Heart left ventricle (tissue), 13 donors: ENCODE measurements at regions not wholly inside any gene's neighbourhood (a gene's known extent, or its start where the extent isn't known, plus 50 kb on each side); places are given as distances from the start of the nearest gene placed in this dataset.

Experiments used
- CTCF ChIP-seq, 12 donors: fragments of 200-600 bp; sonication (generic) in 4 of 12; IDR thresholded peaks; one replicate each; pipeline versions ENCODE4 v1.5.0 to v1.8.0; 2018 to 2022; ENCODE audit warnings: antibody characterized with exemption in 12 of 12, mild to moderate bottlenecking in 5 of 12
- POLR2A ChIP-seq, 2 donors: fragments of 450-650 bp; IDR thresholded peaks; one replicate each; pipeline ENCODE4 v1.6.1; 2017; ENCODE audit warnings: antibody characterized with exemption in 2 of 2, mild to moderate bottlenecking in 2 of 2, moderate library complexity in 2 of 2
- donor health status: ischemic (EF 13 %, LVEDD 7.1; RV severe dilation, severe dysfunction).
- donor health status: DM: no; HTN: yes; CAD: no.
- donor health status: DM: no; HTN: no; CAD: no.
- donor health status: ischemic (EF 25% LVEDD 6.9; RV normal size, moderate dysfunction).
- donor health status: ischemic (EF 25% LVEDD 5.7; RV mildly dilated, moderate dysfunction).
- donor health status: ischemic (EF 35%, LVEDD 5.7; RV mildly dilated, moderate dysfunction).
- donor health status: nonischemic (EF 11% LVEDD 7.7; RV severe dilation, severe dysfunction).
- donor health status: DM: yes; HTN: yes; CAD: no.
- donor health status: PGD.
- donor health status: ischemic (EF 29% LVEDD 5.4; RV normal size, mild dysfunction).
- donor health status: nonischemic (EF 23%, LVEDD 6.1; RV moderate dilation, normal function).

- TF ChIP-seq CTCF (IDR thresholded peaks at IDR 0.05) (no peak), POLR2A (IDR thresholded peaks at IDR 0.05) (no peak)
These were observed 83.6 kb upstream of the BLID start for GRCh38 chr11:122199661-122200060.
